Fibroblast of peridontal ligament (primary cell): ENCODE measurements at regions not wholly inside any gene's neighbourhood (a gene's known extent, or its start where the extent isn't known, plus 50 kb on each side); places are given as distances from the start of the nearest gene placed in this dataset.
"Not testable (repeated sequence)": the region's sequence is repeated elsewhere in the genome, so short reads cannot be mapped to it uniquely, and the experiment has no call there.

Experiments used
- DNase-seq: peaks from one replicate; pipeline ENCODE4 v3.0.0-alpha.2; 2010; ENCODE audit errors: extremely low read depth

DNA sequence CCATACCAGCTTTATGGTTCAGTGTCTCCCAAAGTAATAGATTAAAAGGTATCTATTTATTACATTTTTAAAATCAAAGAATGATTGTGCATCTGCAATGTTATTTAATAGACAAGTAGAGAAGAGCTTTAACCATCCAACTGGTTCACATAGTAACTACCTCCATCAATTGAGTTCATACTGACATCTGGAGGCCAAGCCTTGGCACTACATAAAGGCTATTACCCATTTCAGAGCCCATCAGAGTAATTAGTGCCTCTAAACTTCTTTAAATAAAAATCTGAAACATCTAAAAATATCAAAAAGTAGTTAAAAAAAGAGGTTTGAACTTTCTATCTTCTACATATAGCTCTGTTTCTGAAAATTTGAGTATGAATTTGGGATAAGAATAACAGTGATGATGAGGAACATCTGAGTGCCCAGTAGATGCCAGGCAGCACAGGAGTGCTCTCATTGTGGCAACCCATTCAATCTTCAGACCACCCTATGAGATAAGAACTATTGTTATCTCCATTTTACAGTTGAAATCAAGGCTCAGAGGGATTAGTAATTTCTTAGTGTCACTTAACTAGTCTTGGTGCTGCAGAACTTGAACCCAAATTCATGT lies 132.9 kb upstream of the DAAM1 start:
- peak; percentile 81 for DNase-seq

DNA sequence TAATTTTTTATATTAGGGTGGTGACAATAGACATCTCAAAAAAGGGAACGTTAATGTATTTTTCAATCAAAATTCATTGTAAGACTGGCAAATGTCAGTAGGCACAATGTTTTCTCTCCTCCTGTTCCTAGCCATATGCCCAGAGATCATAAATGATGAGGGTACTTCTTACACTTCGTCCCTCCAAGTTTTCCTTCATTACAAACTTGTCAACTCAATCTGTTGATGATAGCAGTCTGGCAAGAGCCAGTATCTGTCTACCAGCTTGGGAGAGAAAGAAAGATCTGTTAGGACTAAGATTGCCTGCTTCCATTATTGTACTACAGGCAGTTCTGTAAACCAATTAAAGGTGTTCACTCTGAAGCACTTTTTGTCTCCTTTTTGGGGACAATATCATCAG lies 130.9 kb upstream of the DAAM1 start:
- no peak for DNase-seq

DNA sequence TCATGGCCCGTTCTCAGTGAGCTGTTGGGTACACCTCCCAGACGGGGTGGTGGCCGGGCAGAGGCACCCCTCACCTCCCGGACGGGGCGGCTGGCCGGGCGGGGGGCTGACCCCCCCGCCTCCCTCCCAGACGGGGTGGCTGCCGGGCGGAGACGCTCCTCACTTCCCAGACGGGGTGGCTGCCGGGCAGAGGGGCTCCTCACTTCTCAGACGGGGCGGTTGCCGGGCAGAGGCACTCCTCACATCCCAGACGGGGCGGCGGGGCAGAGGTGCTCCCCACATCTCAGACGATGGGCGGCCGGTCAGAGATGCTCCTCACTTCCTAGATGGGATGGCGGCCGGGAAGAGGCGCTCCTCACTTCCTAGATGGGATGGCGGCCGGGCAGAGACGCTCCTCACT lies 129.7 kb upstream of the DAAM1 start:
- not testable (repeated sequence) for DNase-seq

GRCh38 chr14:59060841-59061240 lies 127.6 kb upstream of the DAAM1 start:
- DNase-seq, result peak; percentile 22

- no peak for DNase-seq
These were observed 127.2 kb upstream of the DAAM1 start for GRCh38 chr14:59061292-59061691.

GRCh38 chr14:59063259-59063658 lies 125.2 kb upstream of the DAAM1 start:
- no peak for DNase-seq

GRCh38 chr14:59067127-59067894 lies 121.2 kb upstream of the DAAM1 start:
- no peak for DNase-seq

DNA sequence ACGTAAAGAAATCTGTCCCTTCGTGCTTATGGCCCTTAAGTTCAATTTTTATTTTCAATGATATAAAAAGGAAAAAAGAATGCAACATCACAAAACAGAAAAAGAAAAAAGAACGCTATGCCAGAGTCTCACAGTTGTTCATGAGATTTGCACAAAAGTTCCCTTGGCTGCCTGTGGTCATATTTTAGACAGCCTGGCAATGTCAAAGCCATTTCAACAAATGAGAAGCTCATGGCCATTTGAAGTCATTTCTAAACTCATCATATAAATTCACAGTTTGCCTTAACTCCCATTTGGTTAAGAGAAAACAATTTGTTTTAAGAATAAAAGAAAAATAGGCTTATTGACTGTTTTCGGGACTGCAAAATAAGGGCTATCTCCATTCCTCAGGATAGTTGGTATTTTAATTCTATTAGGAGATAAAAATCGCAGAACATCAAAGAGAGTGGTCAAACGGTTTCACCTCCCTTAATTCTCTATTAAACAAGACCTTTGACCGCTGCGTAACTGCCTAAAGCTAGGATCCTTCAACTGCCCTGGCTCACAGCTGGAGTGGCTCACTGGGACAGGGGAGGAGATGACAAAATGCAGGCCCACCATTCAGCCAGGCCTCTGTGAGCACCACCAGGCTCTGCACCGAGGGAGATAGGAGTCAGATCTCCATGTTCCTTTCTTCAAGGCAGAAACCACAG lies 119.2 kb upstream of the DAAM1 start:
- DNase-seq, result no peak

GRCh38 chr14:59075506-59075905 lies 113.0 kb upstream of the DAAM1 start:
- no peak for DNase-seq

GRCh38 chr14:59081720-59082119 lies 106.7 kb upstream of the DAAM1 start:
- peak; percentile 43 for DNase-seq

- DNase-seq, result no peak
These were observed 103.2 kb upstream of the DAAM1 start for GRCh38 chr14:59085207-59085739.

- peak; percentile 88 for DNase-seq
These were observed 102.1 kb upstream of the DAAM1 start for GRCh38 chr14:59086241-59086882.

DNA sequence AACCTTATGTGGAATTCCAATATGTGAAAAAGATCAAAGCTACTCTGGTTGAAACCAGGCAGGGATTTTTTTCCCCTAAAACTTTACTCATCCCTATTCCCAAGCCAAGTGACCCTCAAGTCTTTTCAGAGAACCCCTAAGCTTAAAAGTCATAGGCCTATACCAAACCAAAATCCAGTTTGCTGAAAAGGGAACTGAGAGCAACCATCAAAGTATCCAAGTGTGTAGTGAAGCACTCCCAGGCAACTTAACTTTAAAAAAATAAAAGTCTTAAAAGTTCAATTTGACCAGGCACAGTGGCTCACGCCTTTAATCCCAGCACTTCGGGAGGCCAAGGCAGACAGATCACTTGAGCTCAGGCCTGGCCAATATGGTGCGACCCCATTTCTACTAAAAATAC lies 101.2 kb upstream of the DAAM1 start:
- DNase-seq, result no peak

GRCh38 chr14:59087711-59088110 lies 100.8 kb upstream of the DAAM1 start:
- DNase-seq, result no peak

DNA sequence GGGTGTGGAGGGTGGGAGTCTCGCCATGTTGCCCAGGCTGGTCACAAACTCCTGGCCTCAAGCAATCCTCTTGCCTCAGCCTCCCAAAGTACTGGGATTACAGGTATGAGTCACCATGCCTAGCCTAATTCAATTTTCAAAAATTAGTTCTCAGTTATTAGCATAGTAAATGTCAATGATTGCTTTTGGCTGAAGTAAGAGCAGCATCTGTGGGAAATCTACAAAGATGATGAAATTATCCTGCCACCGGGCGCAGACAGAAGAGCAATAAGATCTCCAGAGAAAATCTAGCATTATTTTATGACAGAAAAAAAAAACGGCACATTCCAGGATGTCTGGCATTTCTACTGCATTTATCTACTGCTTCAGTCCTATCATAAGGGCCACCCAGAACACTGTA lies 97.9 kb upstream of the DAAM1 start:
- no peak for DNase-seq

- DNase-seq, result no peak
These were observed 97.1 kb upstream of the DAAM1 start for GRCh38 chr14:59091404-59091803.

- DNase-seq, result no peak
These were observed 96.5 kb upstream of the DAAM1 start for GRCh38 chr14:59091976-59092375.

DNA sequence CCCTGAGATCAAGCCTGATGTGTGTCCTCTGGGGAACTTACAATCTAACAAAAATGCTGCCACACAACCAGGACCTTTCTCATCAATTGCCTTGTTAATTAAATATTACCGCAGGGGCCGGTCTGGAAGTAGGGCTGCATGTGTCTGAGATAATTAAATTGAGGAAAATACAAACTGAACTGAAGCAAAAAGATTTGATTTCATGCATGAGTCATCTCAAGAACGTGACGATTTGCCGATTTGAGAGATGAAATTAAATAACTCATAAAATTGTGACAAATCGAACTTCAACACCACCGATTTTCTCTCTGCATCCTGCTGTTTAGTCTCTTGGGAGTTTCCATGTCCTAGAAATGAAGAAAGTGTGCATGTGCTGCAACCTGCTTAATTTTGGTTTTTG lies 94.6 kb upstream of the DAAM1 start:
- no peak for DNase-seq

GRCh38 chr14:59096303-59096702 lies 92.2 kb upstream of the DAAM1 start:
- peak; percentile 25 for DNase-seq

DNA sequence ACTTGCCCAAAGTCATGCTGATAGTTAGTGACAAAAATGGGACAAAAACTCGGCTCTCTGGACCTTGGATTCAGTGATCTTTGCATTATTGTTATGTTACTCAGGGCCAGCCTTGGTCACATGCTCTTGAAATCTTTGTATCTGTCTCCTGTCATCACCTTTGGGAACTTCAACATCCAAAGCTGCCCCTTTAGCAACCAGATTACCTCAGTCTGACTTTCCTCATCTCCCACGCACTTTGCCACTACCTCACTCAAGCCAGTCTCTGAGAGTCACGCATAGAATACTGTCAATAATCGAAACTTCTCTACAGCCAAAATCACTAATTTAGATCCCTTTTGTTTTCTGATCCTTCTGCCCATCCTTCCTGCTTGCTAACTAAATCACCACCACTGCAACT lies 90.8 kb upstream of the DAAM1 start:
- peak; percentile 18 for DNase-seq

- DNase-seq, result peak; percentile 83
These were observed 90.1 kb upstream of the DAAM1 start for GRCh38 chr14:59098377-59098776.

DNA sequence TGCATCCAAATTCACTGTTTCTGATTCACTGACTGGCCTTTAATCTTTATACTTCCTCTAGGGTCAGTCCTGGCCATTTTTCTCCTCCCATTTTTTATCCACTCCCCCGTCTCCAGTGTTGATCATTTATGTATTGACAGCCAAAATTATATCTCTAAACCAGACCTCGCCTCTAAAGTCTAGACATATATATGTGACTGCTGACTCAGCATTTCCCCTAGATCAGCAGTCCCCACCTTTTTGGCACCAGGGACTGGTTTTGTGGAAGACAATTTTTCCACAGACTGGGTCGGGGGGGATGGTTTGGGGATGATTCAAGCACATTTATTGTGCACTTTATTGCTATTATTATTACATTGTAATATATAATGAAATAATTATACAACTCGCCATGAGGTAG lies 88.3 kb upstream of the DAAM1 start:
- no peak for DNase-seq
